Spleen (tissue), 11 donors: ENCODE measurements at regions not wholly inside any gene's neighbourhood (a gene's known extent, or its start where the extent isn't known, plus 50 kb on each side); places are given as distances from the start of the nearest gene placed in this dataset.
A peak's percentile ranks its signal among the peaks of the same experiment; 100 is the strongest.

Experiments
- DNase-seq: peaks from one replicate; pipeline ENCODE4 v3.0.0-alpha.2; 2020
- H3K27ac ChIP-seq, 8 donors: fragments of 200-600 bp; sonication (generic) in 7 of 8; 1 replicate in 4 of 8; 2 replicates in 4 of 8; pipeline versions ENCODE4 v1.5.0 to v1.8.0; 2016 to 2021; ENCODE audit warnings: inconsistent platforms in 4 of 8, mild to moderate bottlenecking in 4 of 8, moderate library complexity in 1 of 8
- H3K27me3 ChIP-seq, 7 donors: fragments of 200-600 bp; sonication (generic) in 6 of 7; replicated peaks in 1 of 7; 1 replicate in 4 of 7; 2 replicates in 3 of 7; pipeline versions ENCODE4 v1.5.0 to v1.8.0; 2016 to 2021; ENCODE audit warnings: inconsistent platforms in 3 of 7, mild to moderate bottlenecking in 1 of 7
- H3K36me3 ChIP-seq, 6 donors: fragments of 200-600 bp; sonication (generic) in 5 of 6; 1 replicate in 4 of 6; 2 replicates in 2 of 6; pipeline versions ENCODE4 v1.5.0 to v1.8.0; 2016 to 2021; ENCODE audit warnings: inconsistent platforms in 2 of 6
- H3K4me1 ChIP-seq, 6 donors: fragments of 200-600 bp; sonication (generic) in 5 of 6; 1 replicate in 3 of 6; 2 replicates in 3 of 6; pipeline versions ENCODE4 v1.5.0 to v1.8.0; 2016 to 2021; ENCODE audit warnings: inconsistent platforms in 3 of 6
- H3K4me3 ChIP-seq, 8 donors: fragments of 200-600 bp; sonication (generic) in 7 of 8; 1 replicate in 4 of 8; 2 replicates in 4 of 8; pipeline versions ENCODE4 v1.5.0 to v1.8.0; 2016 to 2021; ENCODE audit warnings: inconsistent platforms in 4 of 8, mild to moderate bottlenecking in 4 of 8, moderate library complexity in 2 of 8
- H3K9me3 ChIP-seq, 8 donors: fragments of 200-600 bp; sonication (generic) in 7 of 8; 1 replicate in 4 of 8; 2 replicates in 4 of 8; pipeline versions ENCODE4 v1.5.0 to v1.8.0; 2016 to 2021; ENCODE audit warnings: inconsistent platforms in 4 of 8
- CTCF ChIP-seq, 11 experiments: fragments of 200-600 bp in 7 of 11; fragments of 450-650 bp in 4 of 11; sonication (generic) in 4 of 11; IDR thresholded peaks in 8 of 11; conservative IDR thresholded peaks in 3 of 11; 1 replicate in 7 of 11; 2 replicates in 4 of 11; pipeline versions ENCODE4 v1.4.0 to v1.8.0; 2016 to 2021; ENCODE audit warnings: antibody characterized with exemption in 11 of 11, inconsistent platforms in 4 of 11, mild to moderate bottlenecking in 1 of 11
- POLR2A ChIP-seq, 3 donors: fragments of 450-650 bp; IDR thresholded peaks; one replicate each; pipeline ENCODE4 v1.5.1; 2017; ENCODE audit warnings: antibody characterized with exemption in 3 of 3, mild to moderate bottlenecking in 1 of 3
- POLR2AphosphoS5 ChIP-seq, 3 donors: sonication (generic); formaldehyde crosslinking; IDR thresholded peaks; one replicate each; pipeline ENCODE4 v1.5.1; 2017; ENCODE audit warnings: antibody characterized with exemption in 3 of 3
- WGBS, 5 donors: extraction: QIAGEN DNeasy Blood & Tissue Kit in 3 of 5; methylation state at CpG; one replicate each; pipeline versions ENCODE4 v1.1.5 to v1.1.7; 2013 to 2018; 5-methylcytosine and 5-hydroxymethylcytosine counted together
- intact Hi-C: fragments of 100-400 bp; cut with DNase I; formaldehyde crosslinking; loops from one replicate; pipeline ENCODE4 v1.15.0; 2023; ENCODE audit warnings: low total_unique reads
- donor health status: healthy with polysubstance abuse.
- donor health status: DM: no; HTN: no; CAD: no; lungs with moderate emphysema.
- donor health status: DM: no; HTN: no; CAD: no.
- donor health status: Bipolar disorder and iron deficiency.
- donor health status: healthy.
- donor health status: DM: no; HTN: no; CAD: no.
- donor health status: DM: yes; HTN: yes; CAD: no.

- intact Hi-C loops: loop anchor here (5.0 to 10.0 kb wide), 3 partner anchors 100 to 243 kb away; no protein-coding TSS in a partner anchor
- Histone ChIP-seq H3K4me1 (peaks cover 9 to 48% (median 28%) of the 10 kb centered on the region in 6 donors), H3K27me3 (no peaks in the 10 kb centered on the region), H3K4me3 (no peak overlapping the region), H3K36me3 (no peaks in the 10 kb centered on the region), H3K27ac (no peak overlapping the region), H3K9me3 (no peaks in the 10 kb centered on the region)
- no peak for DNase-seq
- no peak for TF ChIP-seq CTCF (IDR thresholded peaks at IDR 0.05 in 8 of 11, conservative IDR thresholded peaks at IDR 0.05 in 3 of 11)
- TF ChIP-seq POLR2AphosphoS5 (IDR thresholded peaks at IDR 0.05): no peak
- TF ChIP-seq POLR2A (IDR thresholded peaks at IDR 0.05): no peak
- 53 to 71% (median 60%) methylated on average over 5 of the region's 5 CpGs for WGBS, 5 donors
Measured at GRCh38 chr6:137704802-137705159, 162.3 kb upstream of the TNFAIP3 start.

GRCh38 chr6:137705160-137706082, 161.6 kb upstream of the TNFAIP3 start:
- Histone ChIP-seq H3K4me3 (no peak overlapping the region), H3K4me1 (peaks cover 12 to 52% (median 29%) of the 10 kb centered on the region in 6 donors), H3K9me3 (no peaks in the 10 kb centered on the region), H3K27ac (no peak overlapping the region), H3K36me3 (no peaks in the 10 kb centered on the region), H3K27me3 (no peaks in the 10 kb centered on the region)
- WGBS, 5 donors: 45 to 53% (median 48%) methylated on average over 11 of the region's 11 CpGs
- TF ChIP-seq CTCF (IDR thresholded peaks at IDR 0.05 in 8 of 11, conservative IDR thresholded peaks at IDR 0.05 in 3 of 11): peak; percentile 49 to 85 (median 72)
- TF ChIP-seq POLR2AphosphoS5 (IDR thresholded peaks at IDR 0.05): no peak
- no peak for TF ChIP-seq POLR2A (IDR thresholded peaks at IDR 0.05)
- intact Hi-C loops: loop anchor here (5.0 to 10.0 kb wide), 3 partner anchors 99 to 242 kb away; no protein-coding TSS in a partner anchor
- DNase-seq: peak; percentile 90

- Histone ChIP-seq H3K9me3 (no peaks in the 10 kb centered on the region), H3K36me3 (no peaks in the 10 kb centered on the region), H3K27ac (peak overlapping the region in 1 of 8 donors; percentile 77), H3K27me3 (no peaks in the 10 kb centered on the region), H3K4me1 (peaks cover 12 to 56% (median 32%) of the 10 kb centered on the region in 6 donors), H3K4me3 (no peak overlapping the region)
- intact Hi-C loops: loop anchor here (5.0 to 10.0 kb wide), 3 partner anchors 99 to 241 kb away; no protein-coding TSS in a partner anchor
- no peak for DNase-seq
- TF ChIP-seq CTCF (IDR thresholded peaks at IDR 0.05 in 8 of 11, conservative IDR thresholded peaks at IDR 0.05 in 3 of 11) (no peak), POLR2A (IDR thresholded peaks at IDR 0.05) (no peak), POLR2AphosphoS5 (IDR thresholded peaks at IDR 0.05) (no peak)
- WGBS, 5 donors: 64 to 76% (median 71%) methylated on average over 10 of the region's 10 CpGs
Measured at GRCh38 chr6:137706083-137706750, 160.8 kb upstream of the TNFAIP3 start.
